Stimulated activated memory B cell treated with anti-CD40 and anti-IgM and Interleukin-4, amounts not matched to agents 10 μg/mL and 1 μg/mL and 100 μg/mL, for 72 hours (primary cell): ENCODE measurements at regions not wholly inside any gene's neighbourhood (a gene's known extent, or its start where the extent isn't known, plus 50 kb on each side); places are given as distances from the start of the nearest gene placed in this dataset.
"Not testable (repeated sequence)": the region's sequence is repeated elsewhere in the genome, so short reads cannot be mapped to it uniquely, and the experiment has no call there.

Experiments used
- ATAC-seq: fragments of 150-1000 bp; cut with Tn5 transposase; 2 replicates; pipeline ENCODE4 v1.10.0; 2021
- H3K27ac Mint-ChIP-seq: one replicate; pipeline ENCODE4 v1.8.0; 2022; ENCODE audit warnings: mild to moderate bottlenecking, mixed read lengths
- H3K27me3 Mint-ChIP-seq: one replicate; pipeline ENCODE4 v1.8.0; 2022; ENCODE audit warnings: mixed read lengths
- H3K36me3 Mint-ChIP-seq: one replicate; pipeline ENCODE4 v1.8.0; 2022; ENCODE audit warnings: mixed read lengths
- H3K4me1 Mint-ChIP-seq: one replicate; pipeline ENCODE4 v1.8.0; 2022; ENCODE audit warnings: mixed read lengths
- H3K4me3 Mint-ChIP-seq: one replicate; pipeline ENCODE4 v1.8.0; 2022; ENCODE audit warnings: mild to moderate bottlenecking, moderate library complexity, mixed read lengths
- H3K9me3 Mint-ChIP-seq: one replicate; pipeline ENCODE4 v1.8.0; 2022; ENCODE audit warnings: mixed read lengths

DNA sequence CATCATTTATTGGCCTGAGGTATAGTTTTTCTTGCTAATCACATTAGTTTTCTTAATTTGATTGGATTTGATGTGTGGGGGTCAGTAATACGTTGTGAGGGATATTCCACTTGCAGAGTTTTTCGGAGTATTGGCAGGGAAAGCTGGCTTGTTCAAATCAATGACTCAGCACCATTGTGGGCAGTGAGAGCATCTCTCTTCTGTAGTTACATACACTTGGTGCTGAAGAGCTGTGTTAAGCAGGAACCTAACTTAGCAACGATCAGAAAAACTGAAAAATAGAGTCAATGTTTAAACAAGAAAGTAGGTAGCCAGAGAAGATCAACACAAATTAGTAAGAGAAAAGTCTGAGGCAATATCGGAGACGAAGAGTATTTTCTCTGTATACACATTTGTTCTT, 344.6 kb upstream of the EDIL3 start:
- no peaks in the 10 kb centered on the region for H3K36me3 Mint-ChIP-seq
- no peak overlapping the region for H3K27ac Mint-ChIP-seq
- H3K9me3 Mint-ChIP-seq, result peaks cover 3% of the 10 kb centered on the region
- no peaks in the 10 kb centered on the region for H3K4me1 Mint-ChIP-seq
- H3K4me3 Mint-ChIP-seq, result no peak overlapping the region
- H3K27me3 Mint-ChIP-seq, result no peaks in the 10 kb centered on the region
- ATAC-seq, result no peak

DNA sequence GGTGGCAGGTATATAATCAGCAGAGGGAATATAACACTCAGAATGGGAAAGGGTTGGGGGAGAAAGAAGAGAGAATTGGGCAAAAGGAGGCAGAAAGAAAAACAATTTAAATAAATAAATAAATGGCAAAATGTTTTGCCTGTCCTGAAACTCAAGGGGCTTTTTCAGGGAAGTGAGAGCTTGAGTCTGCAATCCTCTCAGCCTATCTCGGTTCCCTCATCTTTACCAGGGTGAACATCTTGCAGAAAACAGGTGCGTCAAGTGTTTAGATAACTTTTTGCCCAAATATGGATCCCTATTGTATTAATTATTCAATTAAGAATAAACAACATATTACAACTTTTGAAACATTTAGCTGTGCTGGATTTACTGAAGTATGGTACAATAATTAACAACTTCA, 343.0 kb upstream of the EDIL3 start:
- ATAC-seq, result no peak
- Mint-ChIP-seq H3K27me3 (no peaks in the 10 kb centered on the region), H3K4me3 (no peak overlapping the region), H3K4me1 (no peaks in the 10 kb centered on the region), H3K9me3 (no peaks in the 10 kb centered on the region), H3K27ac (no peak overlapping the region), H3K36me3 (no peaks in the 10 kb centered on the region)

DNA sequence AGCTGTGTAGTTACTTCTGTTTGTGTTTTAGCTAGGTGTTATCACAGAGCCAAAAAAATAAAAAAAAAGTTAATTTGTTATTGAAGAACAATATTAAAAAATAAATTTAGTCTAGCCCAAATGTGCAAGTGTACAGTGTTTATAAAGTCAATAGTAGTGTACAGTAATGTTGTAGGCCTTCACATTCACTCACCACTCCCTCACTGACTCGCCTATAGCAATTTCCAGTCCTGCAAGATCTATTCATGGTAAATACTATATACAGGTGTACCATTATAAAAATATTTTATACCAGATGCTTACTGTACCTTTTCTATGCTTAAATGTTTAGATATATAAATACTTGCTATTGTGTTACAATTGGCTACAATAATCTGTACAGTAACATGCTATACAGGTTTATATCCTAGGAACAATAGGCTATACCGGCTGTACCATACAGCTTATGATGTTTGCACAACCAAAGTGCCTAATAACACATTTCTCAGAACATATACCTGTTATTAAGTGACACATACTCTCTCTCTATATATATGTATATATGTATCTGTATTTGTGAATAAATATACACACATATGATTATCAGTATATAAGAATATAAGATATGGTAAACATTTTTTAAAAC, 341.4 kb upstream of the EDIL3 start:
- H3K27me3 Mint-ChIP-seq, result no peaks in the 10 kb centered on the region
- H3K4me1 Mint-ChIP-seq, result no peaks in the 10 kb centered on the region
- no peaks in the 10 kb centered on the region for H3K36me3 Mint-ChIP-seq
- no peak for ATAC-seq
- no peak overlapping the region for H3K27ac Mint-ChIP-seq
- no peak overlapping the region for H3K4me3 Mint-ChIP-seq
- H3K9me3 Mint-ChIP-seq, result no peaks in the 10 kb centered on the region

GRCh38 chr5:84724683-84725082, 340.0 kb upstream of the EDIL3 start:
- peaks cover 4% of the 10 kb centered on the region for H3K9me3 Mint-ChIP-seq
- no peaks in the 10 kb centered on the region for H3K4me1 Mint-ChIP-seq
- no peak overlapping the region for H3K27ac Mint-ChIP-seq
- no peaks in the 10 kb centered on the region for H3K36me3 Mint-ChIP-seq
- ATAC-seq, result no peak
- no peaks in the 10 kb centered on the region for H3K27me3 Mint-ChIP-seq
- H3K4me3 Mint-ChIP-seq, result no peak overlapping the region

DNA sequence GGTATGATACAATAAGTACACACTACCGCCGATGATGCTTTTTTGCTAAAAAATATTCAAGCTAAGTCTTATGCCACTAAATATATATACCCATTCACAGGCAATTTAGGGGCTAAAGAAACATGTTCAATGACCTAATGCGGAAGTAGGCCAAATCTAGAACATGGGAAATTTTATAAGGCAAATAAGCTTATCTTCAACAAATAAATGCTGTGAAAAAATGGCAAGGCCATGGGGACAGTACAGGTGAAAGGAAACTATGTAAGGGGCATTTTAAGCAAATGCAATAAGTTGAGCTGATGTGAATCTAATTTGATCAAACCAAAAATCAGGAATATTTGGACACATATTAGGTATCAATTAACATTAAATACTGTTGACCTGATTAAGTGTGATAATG, 339.5 kb upstream of the EDIL3 start:
- no peak overlapping the region for H3K4me3 Mint-ChIP-seq
- H3K27ac Mint-ChIP-seq, result no peak overlapping the region
- peaks cover 4% of the 10 kb centered on the region for H3K9me3 Mint-ChIP-seq
- H3K4me1 Mint-ChIP-seq, result no peaks in the 10 kb centered on the region
- ATAC-seq, result no peak
- no peaks in the 10 kb centered on the region for H3K36me3 Mint-ChIP-seq
- H3K27me3 Mint-ChIP-seq, result no peaks in the 10 kb centered on the region

DNA sequence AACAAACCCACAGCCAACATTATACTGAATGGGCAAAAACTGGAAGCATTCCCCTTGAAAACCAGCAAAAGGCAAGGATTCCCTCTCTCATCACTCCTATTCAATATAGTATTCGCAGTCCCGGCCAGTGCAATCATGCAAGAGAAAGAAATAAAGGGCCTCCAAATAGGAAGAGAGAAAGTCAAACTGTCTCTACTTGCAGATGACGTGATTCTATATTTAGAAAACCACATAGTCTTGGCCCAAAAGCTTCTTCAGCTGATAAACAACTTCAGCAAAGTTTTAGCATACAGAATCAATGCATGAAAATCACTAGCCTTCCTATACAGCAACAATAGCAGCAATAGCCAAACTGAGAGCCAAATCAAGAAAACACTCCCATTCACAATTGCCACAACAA, 333.7 kb upstream of the EDIL3 start:
- no peaks in the 10 kb centered on the region for H3K27me3 Mint-ChIP-seq
- no peaks in the 10 kb centered on the region for H3K36me3 Mint-ChIP-seq
- no peak overlapping the region for H3K4me3 Mint-ChIP-seq
- no peak overlapping the region for H3K27ac Mint-ChIP-seq
- H3K4me1 Mint-ChIP-seq, result no peaks in the 10 kb centered on the region
- no peak for ATAC-seq
- peaks cover 4% of the 10 kb centered on the region for H3K9me3 Mint-ChIP-seq

DNA sequence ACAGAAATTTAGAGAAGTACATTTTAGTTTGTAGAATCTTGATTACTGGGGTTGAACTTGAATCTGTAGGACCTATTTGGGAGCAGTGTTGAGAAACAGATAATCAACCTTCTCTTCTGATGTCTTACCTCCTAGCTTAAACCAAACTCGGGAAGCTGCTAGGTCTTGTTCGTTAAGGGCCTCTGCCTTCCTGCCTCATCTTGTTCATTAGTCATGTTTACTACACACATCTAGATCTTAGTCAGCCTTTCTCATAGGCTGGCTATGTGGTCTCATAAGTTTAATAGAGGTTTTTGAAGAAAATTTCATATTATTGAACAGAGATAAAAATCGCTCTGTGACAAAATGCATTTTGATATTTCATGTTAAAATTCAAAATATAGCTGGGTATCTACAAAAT, 331.0 kb upstream of the EDIL3 start:
- no peaks in the 10 kb centered on the region for H3K27me3 Mint-ChIP-seq
- H3K4me3 Mint-ChIP-seq, result no peak overlapping the region
- H3K27ac Mint-ChIP-seq, result no peak overlapping the region
- H3K4me1 Mint-ChIP-seq, result no peaks in the 10 kb centered on the region
- peaks cover 7% of the 10 kb centered on the region for H3K9me3 Mint-ChIP-seq
- ATAC-seq, result no peak
- H3K36me3 Mint-ChIP-seq, result no peaks in the 10 kb centered on the region

- H3K4me1 Mint-ChIP-seq, result no peaks in the 10 kb centered on the region
Measured at GRCh38 chr5:84715091-84715490, 330.4 kb upstream of the EDIL3 start.

GRCh38 chr5:84709075-84709474, 324.4 kb upstream of the EDIL3 start:
- peaks cover 12% of the 10 kb centered on the region for H3K9me3 Mint-ChIP-seq
- no peaks in the 10 kb centered on the region for H3K27me3 Mint-ChIP-seq
- no peaks in the 10 kb centered on the region for H3K4me1 Mint-ChIP-seq
- H3K4me3 Mint-ChIP-seq, result no peak overlapping the region
- no peak for ATAC-seq
- no peaks in the 10 kb centered on the region for H3K36me3 Mint-ChIP-seq
- no peak overlapping the region for H3K27ac Mint-ChIP-seq

More at GRCh38 chr5:84715091-84715490, 330.4 kb upstream of the EDIL3 start:
- Mint-ChIP-seq H3K27ac (no peak overlapping the region), H3K4me3 (no peak overlapping the region), H3K36me3 (no peaks in the 10 kb centered on the region), H3K27me3 (no peaks in the 10 kb centered on the region), H3K9me3 (peaks cover 8% of the 10 kb centered on the region)
- ATAC-seq, result no peak

GRCh38 chr5:84706678-84707641, 322.3 kb upstream of the EDIL3 start:
- H3K4me3 Mint-ChIP-seq, result no peak overlapping the region
- no peaks in the 10 kb centered on the region for H3K36me3 Mint-ChIP-seq
- no peaks in the 10 kb centered on the region for H3K27me3 Mint-ChIP-seq
- no peaks in the 10 kb centered on the region for H3K4me1 Mint-ChIP-seq
- H3K9me3 Mint-ChIP-seq, result peaks cover 15% of the 10 kb centered on the region
- H3K27ac Mint-ChIP-seq, result no peak overlapping the region
- ATAC-seq, result no peak

GRCh38 chr5:84700545-84700944, 315.9 kb upstream of the EDIL3 start:
- ATAC-seq, result not testable (repeated sequence)

DNA sequence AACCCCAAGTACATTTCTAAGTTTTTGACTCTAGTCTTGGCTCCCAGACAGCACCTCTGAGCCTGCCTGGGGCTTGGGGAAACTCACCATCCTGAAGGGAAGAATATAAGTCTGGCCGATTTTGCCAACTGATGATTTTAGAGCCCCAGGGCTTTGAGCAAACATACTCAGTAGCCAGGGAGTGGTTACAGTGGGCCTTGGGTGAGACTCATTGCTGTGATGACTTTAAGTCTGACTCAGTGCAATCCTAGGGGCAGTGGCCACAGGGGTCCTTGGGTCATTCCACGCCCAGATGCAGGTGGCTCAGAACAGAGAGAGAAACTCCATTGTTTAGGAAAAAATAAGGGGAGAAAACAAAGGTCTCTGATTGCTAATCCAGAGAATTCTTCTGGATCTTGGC, 312.0 kb upstream of the EDIL3 start:
- no peaks in the 10 kb centered on the region for H3K27me3 Mint-ChIP-seq
- H3K9me3 Mint-ChIP-seq, result peaks cover 11% of the 10 kb centered on the region
- no peak overlapping the region for H3K27ac Mint-ChIP-seq
- no peak for ATAC-seq
- H3K36me3 Mint-ChIP-seq, result no peaks in the 10 kb centered on the region
- H3K4me3 Mint-ChIP-seq, result no peak overlapping the region
- no peaks in the 10 kb centered on the region for H3K4me1 Mint-ChIP-seq

More at GRCh38 chr5:84700545-84700944, 315.9 kb upstream of the EDIL3 start:
- H3K36me3 Mint-ChIP-seq, H3K4me3 Mint-ChIP-seq, H3K4me1 Mint-ChIP-seq, H3K27ac Mint-ChIP-seq, H3K27me3 Mint-ChIP-seq: not testable (repeated sequence)
- H3K9me3 Mint-ChIP-seq, result peaks cover 18% of the 10 kb centered on the region

- no peak overlapping the region for H3K27ac Mint-ChIP-seq
- H3K36me3 Mint-ChIP-seq, result no peaks in the 10 kb centered on the region
- H3K9me3 Mint-ChIP-seq, result peaks cover 9% of the 10 kb centered on the region
- H3K4me1 Mint-ChIP-seq, result no peaks in the 10 kb centered on the region
- no peaks in the 10 kb centered on the region for H3K27me3 Mint-ChIP-seq
- no peak for ATAC-seq
- H3K4me3 Mint-ChIP-seq, result no peak overlapping the region
Measured at GRCh38 chr5:84695330-84695729, 310.6 kb upstream of the EDIL3 start.

- Mint-ChIP-seq H3K4me3 (no peak overlapping the region), H3K9me3 (peaks cover under 1% of the 10 kb centered on the region), H3K36me3 (no peaks in the 10 kb centered on the region), H3K27me3 (no peaks in the 10 kb centered on the region), H3K4me1 (no peaks in the 10 kb centered on the region), H3K27ac (no peak overlapping the region)
- ATAC-seq, result no peak
Measured at GRCh38 chr5:84693256-84693655, 308.6 kb upstream of the EDIL3 start.

DNA sequence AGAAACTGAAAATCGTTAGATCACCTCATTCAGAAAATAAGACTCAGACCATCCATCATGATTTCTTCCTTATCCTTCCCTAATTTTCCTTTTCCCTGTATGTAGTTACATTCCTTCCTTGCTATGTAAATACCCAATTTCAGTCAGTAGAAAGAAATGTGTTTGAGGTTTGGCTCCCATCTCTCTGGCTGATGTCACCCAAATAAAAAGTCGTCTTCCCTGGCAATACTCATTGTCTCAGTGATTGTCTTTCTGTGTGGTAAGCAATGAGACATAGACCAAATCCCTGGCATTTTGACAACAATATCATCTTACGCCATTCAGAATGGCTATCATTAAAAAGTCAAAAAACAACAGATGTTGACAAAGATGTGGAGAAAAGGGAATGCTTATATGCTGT, 303.9 kb upstream of the EDIL3 start:
- H3K4me1 Mint-ChIP-seq, result no peaks in the 10 kb centered on the region
- no peak for ATAC-seq
- no peaks in the 10 kb centered on the region for H3K36me3 Mint-ChIP-seq
- no peak overlapping the region for H3K27ac Mint-ChIP-seq
- no peaks in the 10 kb centered on the region for H3K27me3 Mint-ChIP-seq
- no peak overlapping the region for H3K4me3 Mint-ChIP-seq
- H3K9me3 Mint-ChIP-seq, result no peaks in the 10 kb centered on the region
